HG03565 (cell line): ENCODE measurements at regions not wholly inside any gene's neighbourhood (a gene's known extent, or its start where the extent isn't known, plus 50 kb on each side); places are given as distances from the start of the nearest gene placed in this dataset.
"Not testable (repeated sequence)": the region's sequence is repeated elsewhere in the genome, so short reads cannot be mapped to it uniquely, and the experiment has no call there.

Experiments used
- ATAC-seq: cut with Tn5 transposase; IDR thresholded peaks from one replicate; pipeline ENCODE4 v1.9.1; 2021; ENCODE audit warnings: mild to moderate bottlenecking, moderate library complexity; ENCODE audit not compliant: unreplicated experiment

DNA sequence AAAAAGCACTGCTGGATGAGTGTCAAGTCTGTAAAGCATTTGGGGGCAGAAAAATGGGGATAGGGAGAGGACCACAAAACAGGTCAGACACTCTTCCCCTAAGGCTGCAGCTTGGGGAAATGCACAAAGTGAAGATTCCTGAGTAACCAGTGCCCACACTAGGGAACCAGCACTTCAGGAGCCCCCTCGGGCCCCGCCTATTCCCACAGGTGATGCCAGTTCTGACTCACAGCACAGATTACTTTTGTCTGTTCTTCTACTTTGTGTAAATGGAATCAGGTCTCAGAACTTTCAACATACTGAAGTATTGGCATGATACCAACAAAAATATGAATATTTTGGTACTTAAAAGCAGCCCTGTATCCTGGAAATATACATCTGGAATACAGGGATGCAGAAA, 112.5 kb downstream of the ADRA2C start:
- no peak for ATAC-seq

DNA sequence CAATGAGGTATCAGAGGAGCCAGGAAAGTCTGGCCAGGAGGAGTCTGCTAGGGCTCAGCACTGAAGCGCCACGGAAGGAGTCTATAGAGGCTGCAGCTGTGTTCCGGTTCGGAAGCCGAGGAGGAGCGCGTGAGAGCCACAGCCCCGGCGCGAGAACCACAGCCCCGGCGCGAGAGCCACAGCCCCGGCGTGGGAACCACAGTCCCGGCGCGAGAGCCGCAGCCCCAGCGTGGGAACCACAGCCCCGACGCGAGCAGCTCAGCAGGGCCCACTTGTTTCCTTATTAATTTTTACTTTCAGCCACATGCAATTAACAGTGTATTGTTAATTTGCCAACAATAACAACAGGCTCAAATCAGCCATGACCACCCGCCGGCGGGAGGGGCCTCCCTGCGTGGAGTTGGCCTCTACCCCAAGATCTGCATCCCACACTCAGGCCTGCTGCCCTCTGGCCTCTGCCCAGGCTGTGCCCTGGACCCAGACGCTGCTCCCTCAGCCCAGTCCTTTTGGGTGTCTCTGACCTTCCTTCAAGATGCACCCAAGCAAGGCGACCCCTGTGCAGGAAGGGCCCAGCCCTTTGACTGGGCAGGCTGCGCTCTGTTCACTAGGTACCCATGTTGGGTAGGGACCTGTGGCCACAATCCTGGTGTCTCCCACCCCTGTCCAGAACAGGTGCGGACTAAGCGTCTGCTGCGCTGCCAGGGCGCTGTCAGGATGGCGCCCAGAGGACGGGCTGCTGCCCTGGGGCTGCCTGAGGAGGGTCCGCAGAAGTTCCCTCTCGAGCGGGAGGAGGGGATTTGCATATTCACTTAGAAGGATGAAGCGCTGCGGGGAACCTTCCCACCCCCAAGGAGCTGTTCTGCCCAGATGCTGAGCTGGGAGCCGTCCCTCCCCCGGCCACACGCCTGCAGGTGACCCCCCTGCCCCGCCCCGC, 113.8 kb downstream of the ADRA2C start:
- no peak for ATAC-seq

GRCh38 chr4:3880615-3881120, 114.5 kb downstream of the ADRA2C start:
- no peak for ATAC-seq

- not testable (repeated sequence) for ATAC-seq
Observed at GRCh38 chr4:3882316-3882885, 116.2 kb downstream of the ADRA2C start.

GRCh38 chr4:3884261-3884660, 118.1 kb downstream of the ADRA2C start:
- ATAC-seq = not testable (repeated sequence)

DNA sequence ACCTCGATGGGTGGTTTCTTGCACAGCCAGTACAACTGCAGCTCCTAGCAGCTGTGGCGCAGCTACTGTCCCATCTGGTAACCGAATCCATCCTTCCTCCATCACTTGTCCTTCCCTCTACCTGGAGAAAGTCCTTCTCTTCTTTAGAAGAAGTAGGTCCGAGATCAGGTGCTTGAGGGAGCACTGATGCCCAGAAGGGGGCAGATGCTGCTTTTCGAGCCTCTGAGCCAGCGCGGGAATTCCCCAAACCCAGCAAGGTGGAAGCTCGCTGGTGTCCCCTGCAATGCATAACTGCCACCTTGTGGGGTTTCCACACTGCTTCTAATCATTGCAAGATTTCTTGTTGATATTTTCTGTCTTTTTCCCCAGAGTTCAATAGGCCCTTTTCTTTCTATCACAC, 127.4 kb downstream of the ADRA2C start:
- ATAC-seq = not testable (repeated sequence)

DNA sequence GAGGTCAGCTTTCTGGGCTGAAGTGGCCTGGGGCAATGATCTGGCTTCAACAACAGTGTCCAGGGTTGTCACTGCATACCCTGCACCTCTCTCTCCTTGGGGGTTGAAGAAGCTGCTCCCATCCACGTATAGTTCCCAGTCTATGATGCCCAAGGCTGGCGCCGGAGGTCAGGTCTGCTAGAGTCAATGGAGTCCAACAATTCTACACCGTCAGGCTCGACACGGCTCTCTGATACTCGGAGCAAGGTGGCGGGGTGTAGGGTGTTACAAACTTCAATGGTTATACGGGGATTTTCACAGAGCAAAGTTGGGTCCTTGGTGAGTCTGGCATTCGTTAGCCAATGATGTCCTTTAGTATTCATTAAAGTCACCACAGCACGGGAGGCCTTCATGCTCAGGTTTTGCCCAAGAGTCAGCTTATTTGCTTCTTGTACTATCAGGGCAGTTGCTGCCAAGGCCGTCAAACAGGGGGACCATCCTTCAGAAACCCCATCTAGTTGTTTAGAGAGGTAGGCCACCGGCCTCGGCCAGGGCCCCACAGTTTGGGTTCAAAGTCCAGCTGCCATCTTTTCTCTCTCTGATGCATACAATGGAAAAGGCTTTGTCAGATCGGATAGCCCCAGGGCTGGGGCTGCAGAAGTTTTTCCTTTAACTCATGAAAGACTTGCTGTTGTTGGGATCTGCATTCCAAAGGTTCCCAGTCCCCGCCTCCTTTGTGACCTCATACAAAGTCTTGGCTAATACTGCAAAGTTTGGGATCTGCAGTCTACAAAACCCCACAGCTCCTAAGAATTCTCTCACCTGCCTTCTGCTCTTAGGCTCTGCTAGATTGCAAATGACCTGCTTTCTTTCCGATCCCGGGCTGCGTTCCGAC, 128.1 kb downstream of the ADRA2C start:
- ATAC-seq = not testable (repeated sequence)

DNA sequence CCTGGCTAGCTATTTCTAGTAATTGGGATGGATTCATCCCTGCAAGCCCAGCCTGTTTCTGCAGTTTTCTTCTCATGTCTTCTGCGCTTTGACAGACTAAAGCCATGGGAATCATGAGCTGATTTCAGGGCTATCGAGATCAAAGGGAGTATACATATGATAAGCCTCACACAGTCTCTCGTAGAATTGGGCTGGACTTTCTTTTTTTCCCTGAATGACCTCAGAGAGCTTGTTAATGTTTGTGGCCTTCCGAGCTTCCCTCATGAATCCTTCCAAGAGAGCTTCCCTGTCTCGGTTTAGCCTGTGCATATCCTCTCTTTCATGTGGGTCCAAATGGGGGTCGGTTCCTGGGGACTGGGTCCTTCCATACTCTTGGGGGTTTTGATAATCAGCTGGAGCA, 130.3 kb downstream of the ADRA2C start:
- ATAC-seq = no peak

DNA sequence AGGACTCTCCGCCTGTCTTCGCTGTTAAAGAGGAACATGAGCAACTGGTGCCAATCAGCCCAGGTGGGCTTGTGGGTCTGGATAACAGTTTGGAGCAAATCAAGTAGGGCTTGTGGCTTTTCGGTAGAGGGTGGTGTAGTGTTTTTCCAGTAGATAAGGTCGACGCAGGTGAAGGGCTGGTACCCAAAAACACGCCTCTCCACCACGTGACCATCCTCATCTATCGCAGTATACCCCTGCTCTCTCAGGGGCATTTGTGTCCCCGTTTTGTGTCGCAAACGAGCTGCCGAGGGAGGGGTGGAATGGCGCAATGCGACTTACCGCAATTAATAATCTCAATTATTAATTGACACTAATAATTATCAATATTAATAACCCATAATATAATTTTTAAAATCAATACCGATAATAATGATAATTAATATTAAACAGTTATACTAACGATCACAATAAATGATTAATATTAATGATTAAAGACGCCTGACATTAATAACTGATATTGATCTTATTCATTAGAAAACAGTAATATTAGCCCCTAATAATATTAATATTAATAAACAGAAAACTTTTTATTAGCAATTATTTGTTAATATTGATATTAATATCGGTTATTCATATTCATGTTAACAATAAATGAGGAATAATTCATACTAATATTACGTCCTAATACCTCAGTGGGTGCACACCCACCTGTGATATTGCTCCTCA, 130.8 kb downstream of the ADRA2C start:
- not testable (repeated sequence) for ATAC-seq

DNA sequence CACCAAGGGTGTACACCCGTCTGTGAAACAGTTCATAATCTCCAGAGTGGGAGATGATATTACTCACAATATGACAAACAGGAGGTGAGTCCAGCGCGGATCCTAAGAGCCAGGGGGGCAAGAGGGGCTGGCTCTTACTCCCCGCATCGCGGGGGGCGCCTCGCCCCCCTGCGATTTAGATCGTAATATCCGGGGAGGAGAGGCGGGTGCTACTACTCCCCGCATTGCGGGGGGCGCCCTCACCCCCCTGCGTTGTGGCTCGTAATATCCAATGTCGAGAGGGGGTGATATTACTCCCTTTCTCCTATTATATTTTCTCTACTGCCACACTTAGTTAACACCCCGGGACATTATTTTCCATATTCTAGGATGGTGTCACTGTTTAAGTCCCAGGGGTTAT, 131.9 kb downstream of the ADRA2C start:
- ATAC-seq = no peak

GRCh38 chr4:3898928-3899327, 132.7 kb downstream of the ADRA2C start:
- not testable (repeated sequence) for ATAC-seq

DNA sequence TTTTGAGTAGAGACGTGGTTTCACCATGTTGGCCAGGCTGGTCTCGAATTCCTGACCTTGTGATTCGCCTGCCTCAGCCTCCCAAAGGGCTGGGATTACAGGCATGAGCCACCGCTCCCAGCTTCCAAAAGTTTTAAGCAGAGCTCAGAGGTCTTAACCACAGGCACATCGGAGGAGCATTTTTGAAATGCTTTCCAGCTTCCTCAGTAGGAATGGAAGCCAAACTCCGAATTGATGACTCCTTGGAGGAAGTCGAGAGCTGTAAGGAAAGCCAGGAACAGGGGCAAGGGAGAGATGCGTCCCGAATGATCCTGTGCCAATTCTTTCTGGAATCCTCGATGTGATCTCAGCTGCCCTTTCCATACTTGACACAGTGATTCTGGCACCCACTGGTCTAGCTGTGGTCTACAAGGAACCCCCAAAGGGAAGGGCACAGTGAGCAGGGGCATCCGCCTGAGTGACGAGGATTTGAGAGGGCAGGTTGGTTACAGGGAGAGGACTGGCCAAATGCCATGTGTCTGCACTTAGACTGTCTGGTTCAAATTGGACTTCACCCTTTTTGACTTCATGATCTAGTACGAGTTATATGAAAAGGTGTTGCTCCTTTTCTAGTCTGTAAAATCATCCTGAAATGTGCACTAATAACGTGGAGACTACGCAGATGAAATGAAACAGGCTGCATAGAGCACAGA, 138.2 kb downstream of the ADRA2C start:
- ATAC-seq = not testable (repeated sequence)

- not testable (repeated sequence) for ATAC-seq
Observed at GRCh38 chr4:3909616-3910015, 143.4 kb downstream of the ADRA2C start.

DNA sequence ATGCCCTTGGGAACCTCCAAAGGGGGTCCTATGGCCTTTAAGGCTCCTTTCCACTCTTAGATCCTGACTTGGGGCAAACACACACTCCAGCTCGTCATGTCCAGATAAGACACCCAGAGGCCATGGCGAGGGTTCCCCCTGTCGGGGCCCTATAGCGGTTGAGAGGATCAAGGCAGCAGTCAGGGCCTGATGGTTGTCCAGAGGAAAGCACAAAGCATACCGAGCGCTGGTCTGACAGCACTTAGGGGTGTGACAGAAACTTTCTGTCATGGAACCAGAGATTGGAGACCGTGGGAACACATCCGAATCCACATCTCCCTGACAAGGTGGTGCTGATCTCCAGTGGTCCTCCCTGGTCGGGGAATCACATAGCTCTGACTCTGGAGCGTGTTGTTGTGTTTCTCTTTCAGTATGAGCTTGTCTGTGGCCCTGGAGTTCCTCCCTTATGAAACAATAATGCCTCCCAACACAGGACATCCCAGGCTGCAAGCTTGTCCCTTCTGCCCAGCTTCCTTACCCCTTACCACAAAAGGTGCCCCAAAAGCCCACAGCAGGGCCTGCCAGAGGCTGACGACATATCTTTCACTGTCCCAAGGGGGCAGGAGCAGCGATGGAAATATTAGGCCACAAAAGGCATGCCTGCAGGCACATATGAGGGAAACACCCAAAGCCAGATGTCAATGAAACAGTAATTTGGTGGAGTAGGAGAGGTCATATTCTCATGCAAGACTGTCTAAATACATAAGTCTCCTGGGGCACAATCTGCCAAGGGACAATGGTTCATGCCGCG, 144.2 kb downstream of the ADRA2C start:
- ATAC-seq = not testable (repeated sequence)

DNA sequence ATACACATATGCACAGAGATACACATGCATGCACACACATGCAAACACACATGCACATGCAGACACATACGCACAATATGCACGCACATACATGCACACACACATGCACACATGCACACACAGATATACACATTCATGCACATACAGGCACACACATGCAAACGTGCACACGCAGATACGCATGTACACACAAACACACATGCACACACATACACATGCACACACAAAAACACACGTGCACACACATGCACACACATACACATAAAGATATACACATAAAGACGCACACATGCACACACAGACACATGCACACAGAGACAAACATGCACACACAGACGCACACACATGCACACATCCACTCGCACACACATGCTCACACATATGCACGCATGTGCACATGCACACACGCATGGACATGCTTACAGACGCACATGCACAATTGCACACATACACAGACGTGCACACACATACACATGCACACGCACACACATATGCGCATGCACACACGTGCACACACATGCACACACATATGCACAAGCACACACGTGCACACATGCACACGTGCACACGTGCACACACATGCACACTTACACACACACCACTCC, 145.2 kb downstream of the ADRA2C start:
- no peak for ATAC-seq

GRCh38 chr4:3914511-3914910, 148.3 kb downstream of the ADRA2C start:
- not testable (repeated sequence) for ATAC-seq

- ATAC-seq = not testable (repeated sequence)
Observed at GRCh38 chr4:3919509-3919908, 153.3 kb downstream of the ADRA2C start.

DNA sequence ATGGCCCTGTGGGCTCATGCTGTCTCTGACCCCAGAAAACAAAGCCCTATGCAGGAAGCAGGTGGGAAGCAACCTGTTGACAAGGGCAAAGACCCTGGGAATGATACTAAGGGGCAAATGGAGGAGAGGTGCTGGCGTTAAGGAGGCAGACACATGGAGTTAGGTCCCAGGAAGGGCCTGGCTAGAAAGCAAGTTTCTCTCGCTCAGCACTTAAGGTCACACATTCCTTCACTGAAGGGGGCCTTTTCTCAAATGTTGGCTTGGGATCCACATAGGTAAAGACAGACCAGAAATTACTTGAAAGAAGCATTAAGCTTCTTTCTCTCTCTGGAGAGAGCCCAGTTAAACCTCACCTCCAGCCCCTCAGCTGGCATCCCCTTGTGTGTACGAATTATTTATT, 155.7 kb downstream of the ADRA2C start:
- ATAC-seq = not testable (repeated sequence)

DNA sequence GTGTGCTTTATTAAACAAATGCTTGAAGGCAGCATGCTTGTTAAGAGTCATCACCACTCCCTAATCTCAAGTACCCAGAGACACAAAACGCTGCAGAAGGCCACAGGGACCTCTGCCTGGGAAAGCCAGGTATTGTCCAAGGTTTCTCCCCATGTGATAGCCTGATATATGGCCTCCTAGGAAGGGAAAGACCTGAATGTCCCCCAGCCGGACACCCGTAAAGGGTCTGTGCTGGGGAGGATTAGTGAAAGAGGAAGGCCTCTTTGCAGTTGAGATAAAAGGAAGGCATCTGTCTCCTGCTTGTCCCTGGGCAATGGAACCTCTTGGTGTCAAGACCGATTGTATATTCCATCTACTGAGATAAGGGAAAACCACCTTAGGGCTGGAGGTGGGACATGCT, 159.7 kb downstream of the ADRA2C start:
- not testable (repeated sequence) for ATAC-seq
